ENCODE measurements at regions not wholly inside any gene's neighbourhood (a gene's known extent, or its start where the extent isn't known, plus 50 kb on each side); places are given as distances from the start of the nearest gene placed in this dataset.

GRCh38 chr15:45744236-45744589 is 109.4 kb downstream of the SQOR start:
- no peak overlapping the region for H4K5ac ChIP-seq (ENCODE audit: insufficient read length, low read depth, low read length)
- WGBS (ENCODE audit: extremely low coverage, insufficient read length, low lambda C conversion rate): no CpG with 5 or more reads among the region's 4 CpGs

More at GRCh38 chr15:45744236-45744589, 109.4 kb downstream of the SQOR start:
- Histone ChIP-seq H2BK5ac (ENCODE audit: insufficient read length, low read length) (no peak overlapping the region), H4K8ac (replicated peaks; ENCODE audit: insufficient read length, low read depth, low read length) (no peak overlapping the region), H4K91ac (ENCODE audit: insufficient read length, low read depth, low read length) (no peak overlapping the region), H3K23ac (ENCODE audit: insufficient read length, low read depth, low read length) (no peak overlapping the region), H3K9ac (ENCODE audit: extremely low read depth, insufficient read length, low read length) (no peak overlapping the region), H3K56ac (ENCODE audit: insufficient read length, low read depth, low read length) (no peak overlapping the region), H3K4me2 (ENCODE audit: insufficient read depth, insufficient read length, low read length) (no peak overlapping the region), H2BK12ac (ENCODE audit: insufficient read length, low read depth, low read length) (no peak overlapping the region), H3K9me3 (ENCODE audit: control insufficient read depth, low read depth, low read length) (no peaks in the 10 kb centered on the region), H3K18ac (ENCODE audit: insufficient read length, low read depth, low read length) (no peak overlapping the region), H3K27me3 (ENCODE audit: insufficient read depth, low read length) (no peaks in the 10 kb centered on the region), H4K20me1 (ENCODE audit: control insufficient read depth, insufficient read depth, insufficient read length) (no peaks in the 10 kb centered on the region), H3K27ac (ENCODE audit: insufficient read length, low read depth, low read length) (no peak overlapping the region), H3K14ac (ENCODE audit: insufficient read depth, low read length) (no peak overlapping the region), H3K79me1 (ENCODE audit: insufficient read depth, low read depth, low read length, poor library complexity, severe bottlenecking) (no peaks in the 10 kb centered on the region), H3K79me2 (ENCODE audit: insufficient read depth, low read length) (no peaks in the 10 kb centered on the region), H2BK20ac (ENCODE audit: low read depth, low read length, poor library complexity, severe bottlenecking) (no peak overlapping the region), H2BK120ac (ENCODE audit: low read depth, low read length, poor library complexity, severe bottlenecking) (no peak overlapping the region), H3T11ph (ENCODE audit: low read length) (no peak overlapping the region), H2AK5ac (ENCODE audit: insufficient read length, low read length) (no peak overlapping the region), H3K23me2 (ENCODE audit: insufficient read length, low read depth, low read length, poor library complexity, severe bottlenecking) (no peaks in the 10 kb centered on the region), H2AFZ (ENCODE audit: low read length) (no peak overlapping the region), H3K4ac (ENCODE audit: low read depth, low read length) (no peak overlapping the region), H2BK15ac (ENCODE audit: low read depth, low read length) (no peak overlapping the region), H3K4me1 (ENCODE audit: insufficient read depth, low read length) (peaks cover 5% of the 10 kb centered on the region; the same call in 1 of the 2 replicates)
- Mint-ChIP-seq H3K27me3 (ENCODE audit: low read depth) (no peaks in the 10 kb centered on the region; the same call in 1 of the 2 replicates), H3K36me3 (ENCODE audit: insufficient read depth in 1 of 3, low read depth in 3 of 3) (peaks cover 0 to 5% (median 0%) of the 10 kb centered on the region in 3 experiments; a peak in 1 of 7 replicates), H3K9me3 (peaks cover 4 to 6% of the 10 kb centered on the region in 2 experiments; a peak in 1 of 5 replicates), H3K4me3 (no peak overlapping the region), H3K27ac (no peak overlapping the region), H3K4me1 (peaks cover 11 to 17% of the 10 kb centered on the region in 2 experiments)
- TF ChIP-seq, protein P1, sequence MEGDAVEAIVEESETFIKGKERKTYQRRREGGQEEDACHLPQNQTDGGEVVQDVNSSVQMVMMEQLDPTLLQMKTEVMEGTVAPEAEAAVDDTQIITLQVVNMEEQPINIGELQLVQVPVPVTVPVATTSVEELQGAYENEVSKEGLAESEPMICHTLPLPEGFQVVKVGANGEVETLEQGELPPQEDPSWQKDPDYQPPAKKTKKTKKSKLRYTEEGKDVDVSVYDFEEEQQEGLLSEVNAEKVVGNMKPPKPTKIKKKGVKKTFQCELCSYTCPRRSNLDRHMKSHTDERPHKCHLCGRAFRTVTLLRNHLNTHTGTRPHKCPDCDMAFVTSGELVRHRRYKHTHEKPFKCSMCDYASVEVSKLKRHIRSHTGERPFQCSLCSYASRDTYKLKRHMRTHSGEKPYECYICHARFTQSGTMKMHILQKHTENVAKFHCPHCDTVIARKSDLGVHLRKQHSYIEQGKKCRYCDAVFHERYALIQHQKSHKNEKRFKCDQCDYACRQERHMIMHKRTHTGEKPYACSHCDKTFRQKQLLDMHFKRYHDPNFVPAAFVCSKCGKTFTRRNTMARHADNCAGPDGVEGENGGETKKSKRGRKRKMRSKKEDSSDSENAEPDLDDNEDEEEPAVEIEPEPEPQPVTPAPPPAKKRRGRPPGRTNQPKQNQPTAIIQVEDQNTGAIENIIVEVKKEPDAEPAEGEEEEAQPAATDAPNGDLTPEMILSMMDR (conservative IDR thresholded peaks at IDR 0.05): no peak
- no peak for DNase-seq

Measured in H9 (cell line).